ENCODE measurements at regions not wholly inside any gene's neighbourhood (a gene's known extent, or its start where the extent isn't known, plus 50 kb on each side); places are given as distances from the start of the nearest gene placed in this dataset.

- TF ChIP-seq CTCF (IDR thresholded peaks at IDR 0.05) = no peak
These were observed 147.3 kb downstream of the ACTL7B start for GRCh38 chr9:108708448-108708847.

- TF ChIP-seq CTCF (IDR thresholded peaks at IDR 0.05) = no peak
These were observed 148.7 kb downstream of the ACTL7B start for GRCh38 chr9:108707120-108707519.

GRCh38 chr9:108704156-108704852 lies 151.5 kb downstream of the ACTL7B start:
- TF ChIP-seq CTCF (IDR thresholded peaks at IDR 0.05) = no peak

- no peak for TF ChIP-seq CTCF (IDR thresholded peaks at IDR 0.05)
These were observed 152.4 kb downstream of the ACTL7B start for GRCh38 chr9:108703429-108703828.

GRCh38 chr9:108702681-108703080 lies 153.1 kb downstream of the ACTL7B start:
- no peak for TF ChIP-seq CTCF (IDR thresholded peaks at IDR 0.05)

- no peak for TF ChIP-seq CTCF (IDR thresholded peaks at IDR 0.05)
These were observed 157.0 kb downstream of the ACTL7B start for GRCh38 chr9:108698801-108699200.

GRCh38 chr9:108698231-108698630 lies 157.6 kb downstream of the ACTL7B start:
- no peak for TF ChIP-seq CTCF (IDR thresholded peaks at IDR 0.05)

GRCh38 chr9:108696156-108696555 lies 159.6 kb downstream of the ACTL7B start:
- no peak for TF ChIP-seq CTCF (IDR thresholded peaks at IDR 0.05)

Data from LNCAP (cell line).